Brain microvascular endothelial cell (primary cell): ENCODE measurements at regions not wholly inside any gene's neighbourhood (a gene's known extent, or its start where the extent isn't known, plus 50 kb on each side); places are given as distances from the start of the nearest gene placed in this dataset.

Experiments used
- DNase-seq: peaks from one replicate; pipeline ENCODE4 v3.0.0-alpha.2; 2020
- H3K27ac ChIP-seq: fragments of 250-450 bp; sonication (Bioruptor Pico); 2 replicates; pipeline ENCODE4 v1.5.1; 2020; ENCODE audit warnings: mild to moderate bottlenecking, moderate library complexity
- H3K27me3 ChIP-seq: fragments of 250-450 bp; sonication (Bioruptor Pico); replicated peaks from 2 replicates; pipeline ENCODE4 v1.5.1; 2020; ENCODE audit warnings: mild to moderate bottlenecking
- H3K36me3 ChIP-seq: fragments of 250-450 bp; sonication (Bioruptor Pico); replicated peaks from 2 replicates; pipeline ENCODE4 v1.5.1; 2020; ENCODE audit warnings: mild to moderate bottlenecking
- H3K4me3 ChIP-seq: 2 replicates; pipeline ENCODE4 v1.5.1; 2011; ENCODE audit warnings: low read depth, mild to moderate bottlenecking, control low read depth, low read length, moderate library complexity
- in situ Hi-C: cut with HindIII; loops from 2 replicates; pipeline ENCODE4 v1.10.0; 2017; ENCODE audit warnings: low sequenced_read_pairs, low pct_ligation_motif_present
- TF ChIP-seq, protein P1 (sequence below): IDR thresholded peaks from 2 replicates; pipeline ENCODE4 v1.5.1; 2011; ENCODE audit warnings: low read depth, mild to moderate bottlenecking, moderate library complexity, low read length, control low read depth, inconsistent platforms; ENCODE audit errors: missing control alignments

DNA sequence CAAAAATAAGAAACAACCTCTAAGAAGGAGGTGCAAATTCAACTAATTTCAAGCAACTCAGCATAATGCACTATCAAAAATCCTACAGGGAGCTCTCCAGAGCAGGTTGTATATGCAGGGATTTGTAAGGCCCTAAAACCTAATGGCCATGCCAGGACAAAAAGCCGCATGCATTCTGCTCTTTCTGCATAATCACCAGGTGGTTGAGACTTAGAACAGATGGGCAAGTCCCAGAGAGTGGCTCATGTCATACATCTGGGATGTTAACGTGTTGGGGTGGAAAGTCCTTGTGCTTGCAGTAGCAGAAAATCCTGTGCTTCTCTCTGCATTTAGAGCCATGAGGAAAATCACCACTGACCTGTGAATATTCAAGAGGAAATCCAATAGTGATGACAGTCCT, 1002.9 kb downstream of the AGBL1 start:
- DNase-seq = no peak
- Histone ChIP-seq H3K4me3 (no peak overlapping the region), H3K36me3 (no peaks in the 10 kb centered on the region), H3K27me3 (no peaks in the 10 kb centered on the region), H3K27ac (no peak overlapping the region)
- in situ Hi-C loops = no loop called here
- TF ChIP-seq, protein P1, sequence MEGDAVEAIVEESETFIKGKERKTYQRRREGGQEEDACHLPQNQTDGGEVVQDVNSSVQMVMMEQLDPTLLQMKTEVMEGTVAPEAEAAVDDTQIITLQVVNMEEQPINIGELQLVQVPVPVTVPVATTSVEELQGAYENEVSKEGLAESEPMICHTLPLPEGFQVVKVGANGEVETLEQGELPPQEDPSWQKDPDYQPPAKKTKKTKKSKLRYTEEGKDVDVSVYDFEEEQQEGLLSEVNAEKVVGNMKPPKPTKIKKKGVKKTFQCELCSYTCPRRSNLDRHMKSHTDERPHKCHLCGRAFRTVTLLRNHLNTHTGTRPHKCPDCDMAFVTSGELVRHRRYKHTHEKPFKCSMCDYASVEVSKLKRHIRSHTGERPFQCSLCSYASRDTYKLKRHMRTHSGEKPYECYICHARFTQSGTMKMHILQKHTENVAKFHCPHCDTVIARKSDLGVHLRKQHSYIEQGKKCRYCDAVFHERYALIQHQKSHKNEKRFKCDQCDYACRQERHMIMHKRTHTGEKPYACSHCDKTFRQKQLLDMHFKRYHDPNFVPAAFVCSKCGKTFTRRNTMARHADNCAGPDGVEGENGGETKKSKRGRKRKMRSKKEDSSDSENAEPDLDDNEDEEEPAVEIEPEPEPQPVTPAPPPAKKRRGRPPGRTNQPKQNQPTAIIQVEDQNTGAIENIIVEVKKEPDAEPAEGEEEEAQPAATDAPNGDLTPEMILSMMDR = no peak

DNA sequence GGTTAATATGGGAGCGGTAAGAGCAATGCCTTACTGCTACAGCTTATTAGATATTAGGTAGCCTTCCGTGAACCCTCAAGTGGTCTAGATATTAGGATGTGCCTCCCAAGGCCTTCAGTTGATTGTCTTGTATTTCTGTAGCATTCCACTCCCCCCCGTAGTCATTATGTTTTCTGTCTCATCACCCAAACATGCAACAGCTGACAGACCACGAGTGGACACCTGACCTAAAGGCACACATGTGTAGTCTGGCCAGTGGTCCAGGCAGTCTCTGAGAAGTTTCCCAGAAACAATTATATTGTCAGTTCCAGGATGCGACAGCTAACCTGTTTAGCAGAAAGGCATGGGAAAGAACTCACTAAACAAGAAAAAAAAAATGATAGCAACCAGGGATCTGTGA, 1000.9 kb downstream of the AGBL1 start:
- no peak overlapping the region for H3K4me3 ChIP-seq
- in situ Hi-C loops = no loop called here
- no peaks in the 10 kb centered on the region for H3K27me3 ChIP-seq
- TF ChIP-seq, protein P1 = no peak
- DNase-seq = no peak
- H3K27ac ChIP-seq = no peak overlapping the region
- H3K36me3 ChIP-seq = no peaks in the 10 kb centered on the region
